ENCODE measurements at regions not wholly inside any gene's neighbourhood (a gene's known extent, or its start where the extent isn't known, plus 50 kb on each side); places are given as distances from the start of the nearest gene placed in this dataset.
A peak's percentile ranks its signal among the peaks of the same experiment; 100 is the strongest.

GRCh38 chr11:119539583-119539982 is 116.6 kb upstream of the THY1 start:
- H3K4me1 ChIP-seq, result no peaks in the 10 kb centered on the region
- no peaks in the 10 kb centered on the region for H3K9me3 ChIP-seq
- H3K27ac ChIP-seq, result no peak overlapping the region
- H3K27me3 ChIP-seq, result no peaks in the 10 kb centered on the region
- no peak overlapping the region for H3K4me3 ChIP-seq
- no peak for TF ChIP-seq CTCF (IDR thresholded peaks at IDR 0.05)
- no peaks in the 10 kb centered on the region for H3K36me3 ChIP-seq
- intact Hi-C loops (cut with DNase I), result no loop called here
- DNase-seq (ENCODE audit: low spot score in 2 of 2), result no peak

- no peak for TF ChIP-seq CTCF (IDR thresholded peaks at IDR 0.05)
- Histone ChIP-seq H3K4me3 (no peak overlapping the region), H3K4me1 (no peaks in the 10 kb centered on the region), H3K9me3 (no peaks in the 10 kb centered on the region), H3K27me3 (no peaks in the 10 kb centered on the region), H3K36me3 (no peaks in the 10 kb centered on the region), H3K27ac (no peak overlapping the region)
- intact Hi-C loops (cut with DNase I), result no loop called here
- peak in 1 of 2 donors; percentile 19 for DNase-seq (ENCODE audit: low spot score in 2 of 2)
These were observed 115.8 kb upstream of the THY1 start for GRCh38 chr11:119538753-119539152.

- H3K4me1 ChIP-seq, result no peaks in the 10 kb centered on the region
- H3K27ac ChIP-seq, result no peak overlapping the region
- DNase-seq (ENCODE audit: low spot score in 2 of 2), result peak in 1 of 2 donors; percentile 21
- TF ChIP-seq CTCF (IDR thresholded peaks at IDR 0.05), result no peak
- no peak overlapping the region for H3K4me3 ChIP-seq
- intact Hi-C loops (cut with DNase I), result no loop called here
- H3K36me3 ChIP-seq, result no peaks in the 10 kb centered on the region
- H3K27me3 ChIP-seq, result no peaks in the 10 kb centered on the region
- no peaks in the 10 kb centered on the region for H3K9me3 ChIP-seq
These were observed 114.6 kb upstream of the THY1 start for GRCh38 chr11:119537306-119538253.

- no peak for TF ChIP-seq CTCF (IDR thresholded peaks at IDR 0.05)
- Histone ChIP-seq H3K4me1 (no peaks in the 10 kb centered on the region), H3K9me3 (no peaks in the 10 kb centered on the region), H3K27me3 (no peaks in the 10 kb centered on the region), H3K4me3 (no peak overlapping the region), H3K36me3 (no peaks in the 10 kb centered on the region), H3K27ac (no peak overlapping the region)
- intact Hi-C loops (cut with DNase I), result no loop called here
- no peak for DNase-seq (ENCODE audit: low spot score in 2 of 2)
These were observed 113.8 kb upstream of the THY1 start for GRCh38 chr11:119536801-119537200.

- H3K9me3 ChIP-seq, result no peaks in the 10 kb centered on the region
These were observed 111.2 kb upstream of the THY1 start for GRCh38 chr11:119533921-119534736.

More at GRCh38 chr11:119533921-119534736, 111.2 kb upstream of the THY1 start:
- Histone ChIP-seq H3K4me1 (no peaks in the 10 kb centered on the region), H3K27me3 (no peaks in the 10 kb centered on the region), H3K36me3 (no peaks in the 10 kb centered on the region), H3K4me3 (no peak overlapping the region), H3K27ac (no peak overlapping the region)
- intact Hi-C loops (cut with DNase I), result no loop called here
- peak in 1 of 2 donors; percentile 71 for DNase-seq (ENCODE audit: low spot score in 2 of 2)
- peak; percentile 30 to 78 (median 55) for TF ChIP-seq CTCF (IDR thresholded peaks at IDR 0.05)

Measured in ascending aorta (tissue), 2 donors.